GM12875 (cell line): ENCODE measurements at regions not wholly inside any gene's neighbourhood (a gene's known extent, or its start where the extent isn't known, plus 50 kb on each side); places are given as distances from the start of the nearest gene placed in this dataset.

ENCODE experiments used
- H3K4me3 ChIP-seq: one replicate; pipeline ENCODE4 v1.5.1; 2011; ENCODE audit warnings: low read depth, low read length, control low read depth
- CTCF ChIP-seq: IDR thresholded peaks from 2 replicates; pipeline ENCODE4 v1.5.1; 2011; ENCODE audit warnings: low read depth, mild to moderate bottlenecking, control low read depth, inconsistent platforms, low read length, moderate library complexity, borderline replicate concordance; ENCODE audit not compliant: insufficient read depth

- H3K4me3 ChIP-seq, result no peak overlapping the region
- no peak for TF ChIP-seq CTCF
Observed at GRCh38 chr14:83825843-83826242, 1704.1 kb upstream of the FLRT2 start.

DNA sequence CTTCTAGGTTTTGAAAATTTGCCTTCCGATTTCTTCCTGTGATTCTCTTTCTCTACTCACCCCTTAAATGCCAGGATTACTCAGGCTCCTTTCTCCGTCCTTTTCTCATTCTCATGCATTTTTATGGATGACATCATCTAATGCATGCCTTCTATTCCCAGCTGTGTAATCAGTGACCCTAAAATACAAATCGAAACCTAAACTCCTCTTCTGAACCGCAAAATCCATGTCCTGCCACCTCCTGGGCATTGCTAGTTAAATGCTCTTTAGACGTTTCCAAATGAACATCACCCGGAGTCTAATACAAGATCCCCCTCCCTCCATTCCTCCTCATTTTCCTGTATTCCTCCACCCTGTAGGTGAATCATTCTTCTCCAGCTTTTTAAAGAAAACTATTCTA lies 1703.1 kb upstream of the FLRT2 start:
- TF ChIP-seq CTCF, result no peak

GRCh38 chr14:83827383-83827782 lies 1702.6 kb upstream of the FLRT2 start:
- TF ChIP-seq CTCF, result no peak
- H3K4me3 ChIP-seq, result no peak overlapping the region

More for the DNA sequence above, 1703.1 kb upstream of the FLRT2 start:
- no peak overlapping the region for H3K4me3 ChIP-seq

DNA sequence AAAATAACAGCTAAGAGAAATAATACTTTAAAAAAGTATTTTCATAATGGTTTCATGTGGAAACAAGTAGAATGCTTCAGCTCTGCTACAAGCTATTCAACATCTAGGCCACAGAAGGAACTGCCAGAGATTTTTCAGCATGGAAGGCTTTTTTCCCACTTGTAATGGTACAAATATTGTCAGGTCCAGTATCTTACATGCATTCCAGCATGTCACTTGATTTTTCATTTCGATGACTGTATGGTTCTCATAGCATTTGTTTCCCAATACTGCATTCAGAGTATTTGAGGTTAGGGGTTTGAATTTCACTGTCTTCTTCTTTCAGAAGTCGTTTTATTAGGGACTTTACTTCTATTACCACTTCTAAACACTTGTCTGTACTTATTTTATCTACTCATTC lies 1701.5 kb upstream of the FLRT2 start:
- H3K4me3 ChIP-seq, result no peak overlapping the region
- no peak for TF ChIP-seq CTCF

DNA sequence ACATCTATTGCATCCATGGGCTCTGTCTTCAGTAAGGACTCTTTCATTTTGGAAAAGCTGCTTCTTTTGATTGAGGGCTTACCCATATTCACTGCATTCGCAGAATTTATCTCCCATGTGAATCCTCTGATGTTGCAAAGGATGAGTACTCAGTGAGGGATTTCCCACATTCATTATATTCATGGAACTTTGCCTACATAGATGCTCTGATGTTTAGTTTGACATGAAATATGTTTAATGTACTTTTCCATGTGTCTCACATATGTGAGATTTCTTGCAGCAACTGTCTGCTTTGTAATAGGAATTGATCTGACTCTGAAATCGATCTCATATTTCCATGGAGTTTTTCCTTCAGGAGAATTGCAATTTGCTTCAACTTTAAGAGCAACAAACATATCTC lies 1699.6 kb upstream of the FLRT2 start:
- no peak for TF ChIP-seq CTCF
- H3K4me3 ChIP-seq, result no peak overlapping the region

- no peak for TF ChIP-seq CTCF
- H3K4me3 ChIP-seq, result no peak overlapping the region
Observed at GRCh38 chr14:83838226-83838625, 1691.7 kb upstream of the FLRT2 start.

DNA sequence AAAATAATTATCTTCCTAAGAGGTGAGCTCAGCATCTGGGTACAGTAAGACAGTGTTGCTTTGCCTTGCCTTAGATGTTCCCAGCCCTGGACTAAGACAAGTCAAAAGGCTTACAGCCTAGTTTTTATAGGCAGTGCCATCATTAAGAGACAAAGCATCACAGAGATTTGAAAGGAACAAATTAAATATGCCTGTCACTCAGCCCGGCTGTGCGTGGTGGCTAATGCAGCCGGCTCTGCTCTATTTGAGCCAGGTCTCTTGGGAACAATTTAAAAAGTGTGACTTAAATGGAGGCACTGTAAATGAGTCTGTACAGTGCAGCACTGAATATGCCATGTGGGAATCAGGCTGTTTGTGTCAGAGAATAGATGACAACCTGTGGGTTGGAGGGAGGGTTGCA lies 1687.4 kb upstream of the FLRT2 start:
- H3K4me3 ChIP-seq, result no peak overlapping the region
- TF ChIP-seq CTCF, result no peak
